ENCODE measurements at regions not wholly inside any gene's neighbourhood (a gene's known extent, or its start where the extent isn't known, plus 50 kb on each side); places are given as distances from the start of the nearest gene placed in this dataset.

DNA sequence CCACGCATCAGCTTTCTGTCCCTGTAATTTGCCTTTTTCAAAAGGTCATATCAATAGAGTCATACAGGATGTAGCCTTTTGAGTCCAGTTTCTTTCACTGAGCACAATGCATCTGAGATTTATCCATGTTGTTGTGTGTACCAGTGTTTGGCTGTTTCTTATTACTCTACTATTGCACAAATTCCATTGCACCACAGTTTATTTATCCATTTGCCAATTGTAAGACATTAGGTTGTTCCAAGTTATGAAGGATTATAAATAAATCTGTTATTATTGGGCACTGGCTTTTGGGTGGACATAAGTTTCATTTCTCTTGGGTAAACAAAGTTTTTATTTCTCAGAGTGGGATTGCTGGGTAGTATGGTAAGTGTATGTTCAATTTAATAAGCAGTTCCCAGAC, 68.3 kb upstream of the TBPL2 start:
- no peak for TF ChIP-seq EZH2 (IDR thresholded peaks at IDR 0.05; ENCODE audit: low read depth)
- TF ChIP-seq, protein P1, sequence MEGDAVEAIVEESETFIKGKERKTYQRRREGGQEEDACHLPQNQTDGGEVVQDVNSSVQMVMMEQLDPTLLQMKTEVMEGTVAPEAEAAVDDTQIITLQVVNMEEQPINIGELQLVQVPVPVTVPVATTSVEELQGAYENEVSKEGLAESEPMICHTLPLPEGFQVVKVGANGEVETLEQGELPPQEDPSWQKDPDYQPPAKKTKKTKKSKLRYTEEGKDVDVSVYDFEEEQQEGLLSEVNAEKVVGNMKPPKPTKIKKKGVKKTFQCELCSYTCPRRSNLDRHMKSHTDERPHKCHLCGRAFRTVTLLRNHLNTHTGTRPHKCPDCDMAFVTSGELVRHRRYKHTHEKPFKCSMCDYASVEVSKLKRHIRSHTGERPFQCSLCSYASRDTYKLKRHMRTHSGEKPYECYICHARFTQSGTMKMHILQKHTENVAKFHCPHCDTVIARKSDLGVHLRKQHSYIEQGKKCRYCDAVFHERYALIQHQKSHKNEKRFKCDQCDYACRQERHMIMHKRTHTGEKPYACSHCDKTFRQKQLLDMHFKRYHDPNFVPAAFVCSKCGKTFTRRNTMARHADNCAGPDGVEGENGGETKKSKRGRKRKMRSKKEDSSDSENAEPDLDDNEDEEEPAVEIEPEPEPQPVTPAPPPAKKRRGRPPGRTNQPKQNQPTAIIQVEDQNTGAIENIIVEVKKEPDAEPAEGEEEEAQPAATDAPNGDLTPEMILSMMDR (conservative IDR thresholded peaks at IDR 0.05), result no peak

Measured in PC-9 (cell line).